GM12875 (cell line): ENCODE measurements at regions not wholly inside any gene's neighbourhood (a gene's known extent, or its start where the extent isn't known, plus 50 kb on each side); places are given as distances from the start of the nearest gene placed in this dataset.

Source experiments
- H3K4me3 ChIP-seq: one replicate; pipeline ENCODE4 v1.5.1; 2011; ENCODE audit warnings: low read depth, low read length, control low read depth
- CTCF ChIP-seq: IDR thresholded peaks from 2 replicates; pipeline ENCODE4 v1.5.1; 2011; ENCODE audit warnings: low read depth, mild to moderate bottlenecking, control low read depth, inconsistent platforms, low read length, moderate library complexity, borderline replicate concordance; ENCODE audit not compliant: insufficient read depth

GRCh38 chr2:120948662-120949011, 213.0 kb downstream of the GLI2 start:
- no peak overlapping the region for H3K4me3 ChIP-seq
- TF ChIP-seq CTCF = no peak

- TF ChIP-seq CTCF = no peak
- no peak overlapping the region for H3K4me3 ChIP-seq
Measured at GRCh38 chr2:120949027-120949956, 213.6 kb downstream of the GLI2 start.

DNA sequence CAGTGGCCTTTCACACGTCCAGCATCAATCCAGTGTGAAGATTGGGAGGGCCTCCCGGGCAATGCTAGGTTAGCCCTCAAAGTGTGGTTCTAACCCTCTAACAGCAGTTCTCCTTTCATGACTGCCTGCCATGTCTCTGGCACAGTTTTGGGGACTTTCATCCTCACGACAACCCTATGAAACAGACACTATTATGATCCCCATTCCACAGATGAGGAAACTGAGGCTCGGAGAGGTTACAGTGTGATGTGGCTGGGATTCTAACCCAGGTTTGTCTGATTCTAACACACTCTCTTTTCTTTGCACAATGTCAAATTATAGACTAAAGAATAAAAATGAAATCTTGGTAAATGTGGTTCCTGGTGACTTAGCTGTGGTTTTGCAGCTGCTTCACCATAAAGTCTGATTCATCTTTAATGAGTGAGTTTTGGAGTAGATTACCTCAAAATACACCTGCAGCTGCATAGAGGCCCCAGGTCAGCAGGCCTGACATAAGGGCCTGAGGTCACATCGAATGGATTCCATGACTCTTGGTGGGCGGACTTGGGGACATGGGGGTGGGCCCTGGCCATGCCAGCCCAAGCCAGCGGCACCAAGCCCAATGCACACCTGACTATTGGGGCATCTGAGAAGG, 214.4 kb downstream of the GLI2 start:
- TF ChIP-seq CTCF = no peak
- H3K4me3 ChIP-seq = no peak overlapping the region

- H3K4me3 ChIP-seq = no peak overlapping the region
- no peak for TF ChIP-seq CTCF
Measured at GRCh38 chr2:120951693-120952092, 216.0 kb downstream of the GLI2 start.

GRCh38 chr2:120952318-120952717, 216.7 kb downstream of the GLI2 start:
- H3K4me3 ChIP-seq = no peak overlapping the region

DNA sequence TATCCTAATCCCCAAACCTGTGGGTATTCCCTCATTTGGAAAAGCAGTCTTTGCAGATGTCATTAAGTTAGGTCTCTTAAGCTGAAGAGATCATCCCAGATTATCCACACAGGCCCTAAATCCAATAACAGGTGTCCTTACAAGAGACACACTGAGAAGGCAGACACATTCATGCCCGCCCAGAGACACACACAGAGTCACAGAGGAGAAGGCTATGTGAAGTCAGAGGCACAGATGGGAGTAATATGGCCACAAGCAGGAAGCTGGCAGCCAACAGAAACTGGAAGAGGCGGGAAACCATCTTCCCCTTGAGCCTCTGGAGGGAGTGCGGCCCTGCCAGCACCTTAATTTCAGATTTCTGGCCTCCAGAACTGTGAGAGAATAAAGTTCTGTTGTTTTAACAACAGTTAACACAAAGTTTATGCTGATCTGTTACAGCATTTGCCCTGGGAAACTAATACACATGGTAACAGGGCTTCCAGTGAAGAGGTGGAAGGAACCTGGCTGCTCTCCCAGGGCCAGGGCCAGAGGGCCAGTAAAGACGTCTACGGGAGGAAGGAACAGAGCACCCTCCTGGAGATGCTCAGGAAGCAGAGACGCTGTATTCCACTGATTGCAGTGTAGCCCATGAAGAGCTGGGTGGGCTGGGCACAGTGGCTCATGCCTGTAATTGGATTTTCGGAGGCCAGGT, 217.5 kb downstream of the GLI2 start:
- H3K4me3 ChIP-seq = no peak overlapping the region
- no peak for TF ChIP-seq CTCF

More at GRCh38 chr2:120952318-120952717, 216.7 kb downstream of the GLI2 start:
- TF ChIP-seq CTCF = no peak
